BJ (cell line): ENCODE measurements at regions not wholly inside any gene's neighbourhood (a gene's known extent, or its start where the extent isn't known, plus 50 kb on each side); places are given as distances from the start of the nearest gene placed in this dataset.

Experiments used
- CTCF ChIA-PET: fragments of 350-600 bp; formaldehyde crosslinking; extraction: SDS; loops from one replicate; lab custom pipeline; 2021; ENCODE audit warnings: antibody characterized with exemption, inconsistent platforms; lab: Yijun Ruan, JAX
- POLR2A ChIA-PET: fragments of 300-600 bp; sonication (Branson Sonifier 250); formaldehyde crosslinking; extraction: SDS; loops from one replicate; lab custom pipeline; 2021; ENCODE audit warnings: antibody characterized with exemption; lab: Charles Lee
- DNase-seq: peaks from one replicate; pipeline ENCODE4 v3.0.0-alpha.2; 2011; ENCODE audit warnings: low read depth
- H3K27me3 ChIP-seq: 2 replicates; pipeline ENCODE4 v1.6.0; 2011; ENCODE audit warnings: low read length; ENCODE audit not compliant: control insufficient read depth, insufficient read depth
- H3K36me3 ChIP-seq: 2 replicates; pipeline ENCODE4 v1.5.1; 2011; ENCODE audit warnings: low read length; ENCODE audit not compliant: control insufficient read depth, insufficient read depth
- H3K4me3 ChIP-seq: 2 replicates; pipeline ENCODE4 v1.5.1; 2011; ENCODE audit warnings: low read depth, mild to moderate bottlenecking, control low read depth, low read length
- TF ChIP-seq, protein P1 (sequence below): IDR thresholded peaks from 2 replicates; pipeline ENCODE4 v1.5.1; 2011; ENCODE audit warnings: low read depth, mild to moderate bottlenecking, control low read depth, inconsistent platforms, low read length, moderate library complexity; ENCODE audit not compliant: insufficient read depth

DNA sequence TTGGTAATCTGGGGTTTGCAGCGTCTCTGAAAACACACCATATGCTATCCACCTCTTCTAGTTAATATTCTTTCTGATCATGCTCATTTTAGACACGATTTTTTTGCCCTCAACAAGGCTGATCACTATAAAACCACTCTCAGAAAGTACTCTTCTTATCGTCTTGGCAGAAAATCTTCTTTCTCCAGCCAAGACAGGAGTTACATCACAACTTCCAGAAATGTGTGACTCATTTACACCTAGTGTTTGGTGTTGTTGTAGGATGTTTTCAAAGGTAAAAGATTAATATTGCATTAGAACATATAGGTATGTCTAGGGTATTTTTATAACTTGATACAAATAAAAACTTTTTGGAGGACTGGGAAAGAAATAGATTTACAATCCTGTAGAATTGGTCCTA lies 138.5 kb upstream of the NETO1 start:
- Histone ChIP-seq H3K4me3 (no peak overlapping the region), H3K27me3 (no peaks in the 10 kb centered on the region), H3K36me3 (no peaks in the 10 kb centered on the region)
- no peak for DNase-seq
- ChIA-PET CTCF (no interaction called here), POLR2A (no interaction called here)
- TF ChIP-seq, protein P1, sequence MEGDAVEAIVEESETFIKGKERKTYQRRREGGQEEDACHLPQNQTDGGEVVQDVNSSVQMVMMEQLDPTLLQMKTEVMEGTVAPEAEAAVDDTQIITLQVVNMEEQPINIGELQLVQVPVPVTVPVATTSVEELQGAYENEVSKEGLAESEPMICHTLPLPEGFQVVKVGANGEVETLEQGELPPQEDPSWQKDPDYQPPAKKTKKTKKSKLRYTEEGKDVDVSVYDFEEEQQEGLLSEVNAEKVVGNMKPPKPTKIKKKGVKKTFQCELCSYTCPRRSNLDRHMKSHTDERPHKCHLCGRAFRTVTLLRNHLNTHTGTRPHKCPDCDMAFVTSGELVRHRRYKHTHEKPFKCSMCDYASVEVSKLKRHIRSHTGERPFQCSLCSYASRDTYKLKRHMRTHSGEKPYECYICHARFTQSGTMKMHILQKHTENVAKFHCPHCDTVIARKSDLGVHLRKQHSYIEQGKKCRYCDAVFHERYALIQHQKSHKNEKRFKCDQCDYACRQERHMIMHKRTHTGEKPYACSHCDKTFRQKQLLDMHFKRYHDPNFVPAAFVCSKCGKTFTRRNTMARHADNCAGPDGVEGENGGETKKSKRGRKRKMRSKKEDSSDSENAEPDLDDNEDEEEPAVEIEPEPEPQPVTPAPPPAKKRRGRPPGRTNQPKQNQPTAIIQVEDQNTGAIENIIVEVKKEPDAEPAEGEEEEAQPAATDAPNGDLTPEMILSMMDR: no peak

DNA sequence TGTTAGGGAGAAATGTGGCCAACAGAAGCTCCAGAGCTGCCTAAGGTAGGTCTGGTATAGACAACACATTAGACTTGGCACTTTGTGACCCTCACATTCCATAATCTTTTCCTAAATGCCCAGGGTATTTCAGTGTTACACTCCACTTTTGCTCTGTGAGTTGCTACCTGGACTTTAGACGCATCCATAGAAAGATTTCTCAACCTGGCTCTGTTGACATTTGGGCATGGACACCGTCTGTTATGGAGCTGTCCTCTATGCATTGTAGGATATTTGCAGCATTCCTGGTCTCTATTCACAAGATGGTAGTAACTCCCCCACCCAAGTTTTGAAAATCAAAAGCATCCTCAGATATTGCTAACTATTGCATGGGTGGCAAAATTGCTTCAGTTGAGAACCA lies 136.5 kb upstream of the NETO1 start:
- H3K4me3 ChIP-seq: no peak overlapping the region
- CTCF ChIA-PET: no interaction called here
- TF ChIP-seq, protein P1: no peak
- H3K36me3 ChIP-seq: no peaks in the 10 kb centered on the region
- H3K27me3 ChIP-seq: no peaks in the 10 kb centered on the region
- POLR2A ChIA-PET: no interaction called here
- DNase-seq: no peak

DNA sequence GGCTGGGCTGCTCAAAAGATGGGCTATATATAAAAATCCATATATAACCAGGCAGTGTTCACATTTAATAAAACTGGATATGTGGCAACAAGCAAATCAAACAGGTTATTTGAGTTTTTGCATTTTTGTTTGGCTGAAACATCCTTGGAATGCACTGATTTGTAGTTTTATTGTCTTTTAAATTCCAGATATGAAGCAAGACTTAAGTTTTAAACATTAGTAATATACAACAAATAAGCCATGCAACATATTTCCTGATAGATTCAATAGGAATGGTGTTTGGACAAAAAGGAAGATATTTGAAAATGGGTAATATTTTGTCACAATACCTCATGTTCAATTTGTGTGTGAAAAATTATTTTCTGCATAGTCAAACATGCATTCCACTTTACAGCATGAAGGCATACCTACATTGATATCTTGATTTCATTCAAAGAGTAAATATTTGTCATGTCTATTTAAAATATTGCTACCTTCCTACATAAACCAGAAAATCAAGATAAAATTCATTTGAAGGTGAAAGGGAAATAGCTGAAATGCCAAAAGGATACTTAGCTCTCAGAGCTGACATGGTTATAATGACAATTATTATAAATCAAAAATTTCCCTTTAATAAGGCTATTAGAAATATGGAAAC lies 132.3 kb upstream of the NETO1 start:
- CTCF ChIA-PET: no interaction called here
- Histone ChIP-seq H3K27me3 (no peaks in the 10 kb centered on the region), H3K4me3 (no peak overlapping the region), H3K36me3 (no peaks in the 10 kb centered on the region)
- POLR2A ChIA-PET: no interaction called here
- no peak for DNase-seq
- TF ChIP-seq, protein P1: no peak

DNA sequence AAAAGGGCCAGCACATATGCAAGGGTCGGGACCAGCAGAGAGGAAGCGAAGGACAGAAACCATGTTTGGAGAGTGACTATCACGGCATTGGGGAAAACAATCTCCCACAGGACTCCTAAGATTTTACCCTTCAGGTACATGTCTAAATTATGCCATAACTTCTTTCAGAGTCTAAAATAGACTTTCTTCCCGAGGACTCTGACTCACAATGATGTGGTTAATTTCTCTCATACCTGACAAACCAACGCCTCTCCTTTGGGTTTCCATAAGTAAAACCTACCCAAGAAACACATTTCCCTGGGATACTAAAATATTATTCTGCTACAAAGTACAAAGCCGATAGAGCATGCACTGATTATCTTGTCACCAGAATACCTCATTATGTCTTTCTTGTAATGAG lies 127.8 kb upstream of the NETO1 start:
- TF ChIP-seq, protein P1: no peak
- no peaks in the 10 kb centered on the region for H3K27me3 ChIP-seq
- no peaks in the 10 kb centered on the region for H3K36me3 ChIP-seq
- CTCF ChIA-PET: no interaction called here
- POLR2A ChIA-PET: no interaction called here
- no peak for DNase-seq
- H3K4me3 ChIP-seq: no peak overlapping the region

GRCh38 chr18:72993250-72993649 lies 125.5 kb upstream of the NETO1 start:
- TF ChIP-seq, protein P1: no peak
- Histone ChIP-seq H3K36me3 (no peaks in the 10 kb centered on the region), H3K4me3 (no peak overlapping the region), H3K27me3 (no peaks in the 10 kb centered on the region)
- ChIA-PET CTCF (no interaction called here), POLR2A (no interaction called here)
- DNase-seq: no peak
